HG02973 (cell line): ENCODE measurements at regions not wholly inside any gene's neighbourhood (a gene's known extent, or its start where the extent isn't known, plus 50 kb on each side); places are given as distances from the start of the nearest gene placed in this dataset.
"Not testable (repeated sequence)": the region's sequence is repeated elsewhere in the genome, so short reads cannot be mapped to it uniquely, and the experiment has no call there.

Experiments
- ATAC-seq: cut with Tn5 transposase; IDR thresholded peaks from one replicate; pipeline ENCODE4 v1.9.1; 2021; ENCODE audit warnings: moderate library complexity; ENCODE audit not compliant: unreplicated experiment

DNA sequence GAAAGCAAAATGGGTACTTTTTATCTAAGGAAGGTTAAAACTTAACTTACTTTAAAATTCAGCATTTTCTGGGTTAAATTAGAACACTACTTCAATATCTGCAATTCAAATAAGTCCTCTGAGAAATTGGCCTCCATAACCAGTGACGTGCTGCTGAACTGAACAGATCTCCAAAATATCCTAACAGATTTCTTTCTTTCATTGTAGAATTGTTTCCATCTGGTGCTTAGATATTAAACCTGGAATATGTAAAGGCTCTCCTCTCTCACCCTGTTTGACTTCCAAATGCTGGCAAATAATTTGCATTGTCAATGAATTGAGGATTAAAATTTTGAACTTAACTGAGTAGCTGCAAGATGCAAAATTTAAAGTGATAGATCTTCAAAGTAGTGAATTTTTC is 316.9 kb upstream of the CXADR start:
- no peak for ATAC-seq

DNA sequence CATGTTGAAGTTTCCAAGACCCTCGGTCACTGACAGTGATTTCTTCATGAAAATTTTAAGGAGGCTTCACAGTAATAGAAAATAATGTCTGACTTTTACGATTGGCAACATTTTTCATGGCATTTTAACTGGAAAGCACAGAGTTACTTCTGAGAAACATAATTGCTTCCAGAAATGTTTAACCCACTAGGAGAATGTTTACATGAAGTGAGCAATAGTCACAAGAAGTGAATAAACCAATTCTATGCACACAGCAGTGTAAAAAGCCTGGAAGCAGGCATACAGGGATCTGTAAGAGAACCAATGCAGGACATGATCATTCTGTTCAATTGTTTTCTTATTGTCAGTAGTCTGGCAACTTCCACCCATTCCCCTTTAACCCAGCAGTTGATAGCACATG is 316.2 kb upstream of the CXADR start:
- ATAC-seq, result no peak

DNA sequence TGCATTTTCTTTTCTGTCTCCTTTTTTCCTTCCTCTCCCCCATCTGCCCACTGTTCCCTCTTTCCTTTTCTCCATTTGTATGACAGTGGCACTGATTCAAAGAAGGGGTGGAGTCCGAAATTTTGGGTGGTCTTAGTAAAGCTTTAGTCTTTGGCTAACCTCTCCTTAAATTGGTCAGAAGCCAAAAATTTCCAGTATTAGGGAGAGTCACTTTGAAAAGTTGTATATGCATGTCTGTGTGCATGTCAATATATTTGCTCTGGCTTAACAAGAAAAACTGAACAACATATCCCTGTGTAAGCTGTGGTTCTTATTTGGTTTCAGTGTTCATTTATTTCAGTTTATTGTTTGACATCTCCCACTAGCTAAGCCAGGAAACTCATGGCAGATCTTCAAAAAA is 314.8 kb upstream of the CXADR start:
- ATAC-seq, result no peak

GRCh38 chr21:17200250-17200649 is 312.6 kb upstream of the CXADR start:
- ATAC-seq, result no peak

GRCh38 chr21:17201741-17202260 is 311.0 kb upstream of the CXADR start:
- no peak for ATAC-seq

GRCh38 chr21:17214801-17215200 is 298.0 kb upstream of the CXADR start:
- ATAC-seq, result no peak

DNA sequence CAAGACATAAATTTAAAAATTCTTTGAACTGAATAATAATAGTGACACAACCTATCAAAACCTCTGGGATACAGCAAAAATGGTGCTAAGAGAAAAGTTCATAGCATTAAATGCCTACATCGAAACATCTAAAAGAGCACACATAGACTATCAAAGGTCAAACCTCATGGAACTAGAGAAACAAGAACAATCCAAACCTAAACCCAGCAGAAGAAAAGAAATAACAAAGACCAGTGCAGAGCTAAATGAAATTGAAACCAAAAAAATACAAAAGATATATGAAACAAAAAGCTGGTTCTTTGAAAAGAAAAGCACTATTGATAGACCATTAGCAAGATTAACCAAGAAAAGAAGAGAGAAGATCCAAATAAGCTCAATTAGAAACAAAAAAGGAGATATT is 293.8 kb upstream of the CXADR start:
- ATAC-seq, result not testable (repeated sequence)

DNA sequence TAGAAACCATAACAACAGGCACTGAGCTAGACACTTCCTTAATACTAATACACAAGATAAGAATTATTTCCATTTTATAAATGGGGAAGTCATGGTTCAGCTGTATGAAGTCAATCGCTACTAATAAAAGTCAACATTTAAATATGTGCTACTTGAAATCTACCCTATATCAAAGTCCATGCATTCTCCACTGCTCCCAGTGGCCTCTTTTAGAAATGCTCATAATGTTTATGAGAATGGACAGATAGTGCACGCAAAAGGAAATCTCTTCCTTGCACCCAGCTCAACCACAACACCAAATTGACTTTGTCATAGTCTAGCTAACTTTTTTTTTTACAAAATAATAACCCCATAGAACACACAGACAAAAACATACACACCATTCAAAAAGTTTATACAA is 281.7 kb upstream of the CXADR start:
- no peak for ATAC-seq

- ATAC-seq, result no peak
Measured at GRCh38 chr21:17231771-17232170, 281.1 kb upstream of the CXADR start.

GRCh38 chr21:17238468-17238867 is 274.4 kb upstream of the CXADR start:
- no peak for ATAC-seq

DNA sequence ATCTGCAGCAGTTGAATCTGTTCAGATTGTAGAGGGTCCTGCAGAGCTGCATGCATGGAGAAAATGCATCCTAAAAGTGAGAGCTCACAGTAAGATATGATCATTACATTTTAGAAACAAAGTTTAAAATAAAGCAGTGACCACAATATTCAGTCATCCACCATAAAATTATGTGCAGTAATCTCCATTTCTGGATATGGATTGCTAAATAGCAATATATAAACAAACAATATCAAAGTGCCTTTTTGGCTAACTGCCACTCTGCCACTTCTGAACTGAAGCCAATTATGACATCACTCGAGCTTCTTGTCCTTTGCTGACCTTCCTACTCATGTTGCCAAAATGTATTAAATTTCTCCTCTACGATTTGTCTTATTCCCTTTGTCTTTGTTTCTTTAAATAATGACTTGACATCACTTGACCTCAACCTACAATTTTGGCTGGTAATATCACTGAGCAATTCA is 262.0 kb upstream of the CXADR start:
- ATAC-seq, result no peak

GRCh38 chr21:17257784-17258183 is 255.1 kb upstream of the CXADR start:
- ATAC-seq, result no peak

- no peak for ATAC-seq
Measured at GRCh38 chr21:17264182-17264581, 248.7 kb upstream of the CXADR start.

- no peak for ATAC-seq
Measured at GRCh38 chr21:17269760-17270159, 243.1 kb upstream of the CXADR start.

DNA sequence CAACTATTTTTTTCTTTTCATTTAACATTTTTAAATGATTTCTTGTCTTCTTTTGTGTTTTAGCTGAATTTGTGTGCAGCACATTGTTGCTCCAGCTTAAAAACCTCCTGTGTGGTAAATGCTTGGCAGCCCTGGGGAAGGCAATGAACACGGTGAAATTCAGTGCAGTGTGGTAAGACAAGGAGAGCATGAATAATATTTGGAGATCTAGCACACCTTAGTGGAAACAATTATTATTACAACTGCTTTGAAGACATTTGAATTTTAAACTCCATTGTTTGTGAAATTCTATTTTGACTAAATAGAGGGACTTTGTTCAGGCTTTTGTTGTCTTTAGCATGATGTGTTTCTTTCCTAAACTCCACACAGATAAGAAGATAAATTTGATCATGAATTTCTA is 242.6 kb upstream of the CXADR start:
- no peak for ATAC-seq

- no peak for ATAC-seq
Measured at GRCh38 chr21:17279663-17280062, 233.2 kb upstream of the CXADR start.

GRCh38 chr21:17293016-17293562 is 219.8 kb upstream of the CXADR start:
- ATAC-seq, result not testable (repeated sequence)

DNA sequence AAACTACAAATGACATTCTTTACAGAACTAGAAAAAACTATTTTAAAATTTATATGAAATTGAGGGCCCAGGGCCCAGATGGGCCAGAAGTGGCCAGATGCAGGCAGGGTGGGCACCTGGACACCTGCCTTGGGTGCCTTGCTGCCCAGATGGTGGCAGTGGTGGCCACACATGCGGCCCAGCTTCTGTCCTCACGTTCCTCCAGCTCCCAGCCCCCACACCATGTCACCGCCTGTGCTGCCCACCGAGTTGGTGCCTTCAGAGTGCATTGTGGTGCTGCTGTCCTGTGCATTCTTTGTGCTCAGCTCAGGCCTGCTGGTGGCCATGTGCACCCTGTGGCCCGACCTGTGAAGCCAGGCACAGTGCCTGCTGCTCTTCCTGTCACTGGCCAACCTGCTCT is 216.8 kb upstream of the CXADR start:
- no peak for ATAC-seq

GRCh38 chr21:17299576-17299975 is 213.3 kb upstream of the CXADR start:
- not testable (repeated sequence) for ATAC-seq

GRCh38 chr21:17327715-17328114 is 185.1 kb upstream of the CXADR start:
- not testable (repeated sequence) for ATAC-seq

DNA sequence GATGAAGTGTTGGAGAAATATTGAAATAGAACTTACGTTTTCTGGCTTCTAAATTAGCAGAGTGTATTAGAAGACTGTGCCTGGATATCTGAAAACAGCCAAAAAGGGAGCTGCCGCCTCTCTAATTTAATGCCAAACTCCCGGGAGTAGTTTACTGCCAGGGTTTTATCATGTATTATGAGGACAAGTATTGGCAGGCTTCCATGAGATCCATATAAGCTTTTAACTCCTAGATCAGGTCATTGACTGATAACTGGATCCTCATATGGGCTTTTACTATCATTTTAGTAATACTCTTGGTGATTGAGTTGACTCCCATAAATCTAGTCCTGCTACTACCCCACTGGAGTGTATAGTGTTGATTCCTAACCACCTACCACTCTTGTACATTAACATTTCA is 178.4 kb upstream of the CXADR start:
- ATAC-seq, result no peak

DNA sequence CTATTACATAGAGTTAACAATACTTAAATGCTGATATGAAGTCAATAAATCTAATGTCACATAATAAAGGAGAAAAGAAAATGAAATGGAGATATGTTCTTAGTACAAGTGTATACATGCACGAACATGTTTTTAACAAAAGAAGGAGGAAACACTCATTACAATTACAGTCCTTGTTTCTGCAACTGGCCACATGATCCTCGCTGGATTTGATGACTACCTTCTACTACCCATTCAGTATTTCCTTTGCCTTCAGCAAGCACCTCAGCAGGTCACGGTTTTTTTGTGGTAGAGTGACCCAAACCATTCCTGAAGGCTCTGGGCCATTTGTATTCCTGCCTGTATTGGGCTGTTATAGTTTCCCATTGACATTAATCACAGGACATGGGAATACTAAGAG is 172.8 kb upstream of the CXADR start:
- ATAC-seq, result no peak

DNA sequence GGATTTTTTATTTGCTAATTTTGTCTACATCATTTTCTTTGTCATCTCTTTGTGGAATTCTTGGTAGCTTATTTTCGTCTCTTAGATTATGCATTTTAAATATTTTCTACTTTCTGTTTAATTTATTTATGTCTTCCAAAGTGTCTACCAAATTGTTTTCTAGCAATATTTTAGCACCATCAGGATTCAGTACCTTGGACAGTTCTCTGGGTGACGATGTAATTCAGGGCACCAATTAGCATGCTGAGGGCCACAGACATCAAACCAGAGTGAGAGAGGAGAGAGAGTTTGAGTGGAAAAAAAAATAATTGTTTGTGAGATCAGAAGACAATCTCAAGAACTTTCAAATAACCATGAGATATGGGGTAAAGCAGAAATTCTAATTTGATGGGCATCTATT is 169.8 kb upstream of the CXADR start:
- no peak for ATAC-seq
